ENCODE measurements at regions not wholly inside any gene's neighbourhood (a gene's known extent, or its start where the extent isn't known, plus 50 kb on each side); places are given as distances from the start of the nearest gene placed in this dataset.

- H3K4me3 ChIP-seq (ENCODE audit: low read depth, low read length) = no peak overlapping the region
- no peaks in the 10 kb centered on the region for H3K36me3 ChIP-seq (ENCODE audit: insufficient read depth, low read length)
- H3K27ac ChIP-seq (ENCODE audit: low read depth, low read length) = no peak overlapping the region
- no peaks in the 10 kb centered on the region for H3K4me1 ChIP-seq (ENCODE audit: control insufficient read depth, insufficient read depth, low read length, unreplicated experiment)
- H2AFZ ChIP-seq (ENCODE audit: low read length, unreplicated experiment) = no peak overlapping the region
- no peaks in the 10 kb centered on the region for H3K79me2 ChIP-seq (ENCODE audit: control insufficient read depth, insufficient read depth, low read length, unreplicated experiment)
- peaks cover 41% of the 10 kb centered on the region for H3K27me3 ChIP-seq (ENCODE audit: insufficient read depth, low read length)
These were observed 371.2 kb downstream of the INSIG2 start for GRCh38 chr2:118459426-118459825.

GRCh38 chr2:118457951-118458350 lies 369.7 kb downstream of the INSIG2 start:
- Histone ChIP-seq H3K27me3 (ENCODE audit: insufficient read depth, low read length) (peaks cover 38% of the 10 kb centered on the region), H3K36me3 (ENCODE audit: insufficient read depth, low read length) (no peaks in the 10 kb centered on the region), H2AFZ (ENCODE audit: low read length, unreplicated experiment) (no peak overlapping the region), H3K27ac (ENCODE audit: low read depth, low read length) (no peak overlapping the region), H3K4me1 (ENCODE audit: control insufficient read depth, insufficient read depth, low read length, unreplicated experiment) (no peaks in the 10 kb centered on the region), H3K79me2 (ENCODE audit: control insufficient read depth, insufficient read depth, low read length, unreplicated experiment) (no peaks in the 10 kb centered on the region), H3K4me3 (ENCODE audit: low read depth, low read length) (no peak overlapping the region)

DNA sequence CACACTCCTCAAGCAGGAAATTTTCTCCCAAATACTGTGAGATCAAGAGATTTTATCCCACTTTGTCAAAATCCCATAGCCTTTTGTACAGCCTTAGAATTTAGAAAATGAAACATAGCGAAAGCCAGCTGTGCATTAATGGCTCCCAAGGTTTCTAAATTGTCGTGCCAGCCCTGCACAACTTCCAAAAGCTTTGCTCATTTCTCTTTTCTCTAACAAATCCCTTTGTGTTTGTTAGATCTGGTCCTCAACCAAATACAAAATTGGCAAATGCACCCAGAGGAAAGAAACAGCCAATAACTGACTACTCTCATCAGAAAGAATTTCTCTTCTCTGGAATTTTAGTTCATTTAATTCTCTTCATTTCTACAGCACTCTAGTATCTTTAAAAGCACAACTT lies 361.1 kb downstream of the INSIG2 start:
- Histone ChIP-seq H3K36me3 (ENCODE audit: insufficient read depth, low read length) (no peaks in the 10 kb centered on the region), H3K27me3 (ENCODE audit: insufficient read depth, low read length) (no peaks in the 10 kb centered on the region), H3K4me3 (ENCODE audit: low read depth, low read length) (no peak overlapping the region), H3K79me2 (ENCODE audit: control insufficient read depth, insufficient read depth, low read length, unreplicated experiment) (no peaks in the 10 kb centered on the region), H3K4me1 (ENCODE audit: control insufficient read depth, insufficient read depth, low read length, unreplicated experiment) (no peaks in the 10 kb centered on the region), H2AFZ (ENCODE audit: low read length, unreplicated experiment) (no peak overlapping the region), H3K27ac (ENCODE audit: low read depth, low read length) (no peak overlapping the region)

DNA sequence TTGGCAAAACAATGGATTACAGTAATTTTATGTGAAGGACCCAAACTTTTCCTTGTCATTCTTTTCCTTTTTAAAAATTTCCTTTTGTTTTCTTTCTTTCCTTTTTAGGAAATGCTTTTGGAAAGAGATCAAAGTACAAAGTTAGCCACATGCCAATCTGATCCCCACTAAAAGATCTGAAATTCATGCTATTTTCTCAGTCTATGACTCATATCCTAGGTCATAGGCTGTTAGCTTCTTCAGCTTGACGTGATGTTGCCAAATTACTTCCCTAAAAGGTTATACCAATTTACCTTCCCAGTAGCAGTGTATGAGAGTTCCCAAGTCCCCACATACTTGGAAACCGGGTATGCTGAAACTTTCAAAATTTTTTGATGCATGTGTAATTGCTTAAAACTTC lies 355.3 kb downstream of the INSIG2 start:
- Histone ChIP-seq H3K4me1 (ENCODE audit: control insufficient read depth, insufficient read depth, low read length, unreplicated experiment) (peaks cover 15% of the 10 kb centered on the region), H2AFZ (ENCODE audit: low read length, unreplicated experiment) (no peak overlapping the region), H3K79me2 (ENCODE audit: control insufficient read depth, insufficient read depth, low read length, unreplicated experiment) (no peaks in the 10 kb centered on the region), H3K27ac (ENCODE audit: low read depth, low read length) (peak overlapping the region; percentile 47), H3K4me3 (ENCODE audit: low read depth, low read length) (no peak overlapping the region), H3K27me3 (ENCODE audit: insufficient read depth, low read length) (no peaks in the 10 kb centered on the region), H3K36me3 (ENCODE audit: insufficient read depth, low read length) (no peaks in the 10 kb centered on the region)

DNA sequence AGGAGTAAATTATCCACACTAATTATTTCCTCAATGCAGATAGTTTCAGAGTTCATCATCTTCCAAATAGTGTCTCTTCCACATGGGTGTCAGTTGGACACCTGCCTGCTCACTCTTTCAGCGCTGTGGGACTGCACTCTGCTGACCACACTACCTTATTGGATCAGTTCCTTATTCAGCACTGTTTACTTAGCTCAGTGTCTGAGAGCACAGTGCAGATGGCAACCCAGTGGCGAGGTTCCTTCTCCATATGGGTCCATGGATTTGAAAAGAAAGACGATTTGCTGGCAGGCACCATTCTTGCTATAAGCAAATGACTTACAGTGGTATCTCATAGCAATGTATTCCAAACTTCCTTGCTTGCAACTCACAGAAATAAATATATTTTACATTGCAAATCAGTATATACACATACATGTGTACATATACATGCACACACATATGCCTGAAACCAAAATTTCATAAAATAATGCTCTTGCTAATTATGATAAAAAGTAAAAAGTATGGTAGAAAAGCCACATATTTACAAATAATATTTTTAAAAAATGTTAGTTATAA lies 354.8 kb downstream of the INSIG2 start:
- Histone ChIP-seq H3K27me3 (ENCODE audit: insufficient read depth, low read length) (no peaks in the 10 kb centered on the region), H3K27ac (ENCODE audit: low read depth, low read length) (peak overlapping the region; percentile 38; the same call in 1 of the 2 replicates), H3K79me2 (ENCODE audit: control insufficient read depth, insufficient read depth, low read length, unreplicated experiment) (no peaks in the 10 kb centered on the region), H3K4me3 (ENCODE audit: low read depth, low read length) (no peak overlapping the region), H3K4me1 (ENCODE audit: control insufficient read depth, insufficient read depth, low read length, unreplicated experiment) (peaks cover 15% of the 10 kb centered on the region), H2AFZ (ENCODE audit: low read length, unreplicated experiment) (no peak overlapping the region), H3K36me3 (ENCODE audit: insufficient read depth, low read length) (no peaks in the 10 kb centered on the region)

- Histone ChIP-seq H3K79me2 (ENCODE audit: control insufficient read depth, insufficient read depth, low read length, unreplicated experiment) (no peaks in the 10 kb centered on the region), H2AFZ (ENCODE audit: low read length, unreplicated experiment) (no peak overlapping the region), H3K27ac (ENCODE audit: low read depth, low read length) (no peak overlapping the region), H3K4me1 (ENCODE audit: control insufficient read depth, insufficient read depth, low read length, unreplicated experiment) (peaks cover 15% of the 10 kb centered on the region), H3K27me3 (ENCODE audit: insufficient read depth, low read length) (no peaks in the 10 kb centered on the region), H3K36me3 (ENCODE audit: insufficient read depth, low read length) (no peaks in the 10 kb centered on the region), H3K4me3 (ENCODE audit: low read depth, low read length) (no peak overlapping the region)
These were observed 353.8 kb downstream of the INSIG2 start for GRCh38 chr2:118442046-118442445.

DNA sequence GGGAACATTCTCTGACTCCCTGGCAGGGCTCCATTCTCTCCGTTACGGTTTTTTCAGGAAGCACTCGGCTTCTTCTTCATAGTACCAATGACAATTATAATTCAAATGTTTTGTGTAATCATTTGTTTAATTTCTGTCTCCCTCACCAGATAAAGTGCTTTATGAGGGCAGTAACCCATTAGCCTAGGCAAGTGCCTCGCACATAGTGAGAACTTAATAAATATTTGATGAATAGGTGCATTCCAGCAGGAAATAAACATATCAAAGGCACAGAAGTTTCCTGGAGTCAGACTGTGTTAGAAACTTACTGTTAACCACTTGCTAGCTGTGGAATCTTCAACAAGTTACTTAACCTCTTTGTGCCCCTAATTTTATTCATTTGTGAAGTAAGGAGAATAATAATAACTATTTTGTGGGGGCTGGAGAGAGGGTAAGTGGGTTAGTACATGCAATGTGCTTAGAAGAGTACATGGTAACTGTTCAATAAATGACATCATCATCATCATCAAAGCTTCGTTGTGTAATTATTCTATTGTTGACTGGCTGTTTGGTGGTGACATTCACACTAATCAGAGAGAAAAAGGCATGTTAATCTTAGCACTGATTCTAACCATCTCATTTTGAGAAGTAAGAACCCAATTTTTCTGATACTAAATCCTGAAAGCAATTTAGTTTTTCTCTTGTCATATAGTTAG lies 352.3 kb downstream of the INSIG2 start:
- Histone ChIP-seq H3K4me3 (ENCODE audit: low read depth, low read length) (no peak overlapping the region), H3K27me3 (ENCODE audit: insufficient read depth, low read length) (no peaks in the 10 kb centered on the region), H3K27ac (ENCODE audit: low read depth, low read length) (no peak overlapping the region), H3K36me3 (ENCODE audit: insufficient read depth, low read length) (no peaks in the 10 kb centered on the region), H3K4me1 (ENCODE audit: control insufficient read depth, insufficient read depth, low read length, unreplicated experiment) (peaks cover 15% of the 10 kb centered on the region), H2AFZ (ENCODE audit: low read length, unreplicated experiment) (no peak overlapping the region), H3K79me2 (ENCODE audit: control insufficient read depth, insufficient read depth, low read length, unreplicated experiment) (no peaks in the 10 kb centered on the region)

DNA sequence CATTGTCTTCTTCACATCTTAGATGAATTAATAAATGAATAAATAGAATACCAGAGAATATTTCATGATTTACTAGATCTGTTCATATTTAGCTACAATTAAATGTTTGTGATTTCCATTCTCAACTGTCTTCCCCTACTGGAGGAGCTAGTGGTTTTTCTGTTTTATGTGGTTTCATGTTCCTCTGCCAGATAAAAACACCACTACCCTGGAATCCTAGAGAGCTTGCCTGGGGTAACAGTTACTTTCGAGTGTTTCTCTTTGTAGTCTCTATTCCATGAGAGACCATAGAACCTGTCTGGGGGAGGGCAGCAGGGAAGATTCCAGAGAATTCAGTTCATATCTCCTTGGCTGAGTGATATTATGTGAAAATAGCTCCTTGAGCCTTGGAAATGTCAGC lies 349.2 kb downstream of the INSIG2 start:
- no peaks in the 10 kb centered on the region for H3K36me3 ChIP-seq (ENCODE audit: insufficient read depth, low read length)
- no peak overlapping the region for H3K27ac ChIP-seq (ENCODE audit: low read depth, low read length)
- H3K4me1 ChIP-seq (ENCODE audit: control insufficient read depth, insufficient read depth, low read length, unreplicated experiment) = peaks cover 6% of the 10 kb centered on the region
- no peak overlapping the region for H3K4me3 ChIP-seq (ENCODE audit: low read depth, low read length)
- H3K79me2 ChIP-seq (ENCODE audit: control insufficient read depth, insufficient read depth, low read length, unreplicated experiment) = no peaks in the 10 kb centered on the region
- H3K27me3 ChIP-seq (ENCODE audit: insufficient read depth, low read length) = no peaks in the 10 kb centered on the region
- no peak overlapping the region for H2AFZ ChIP-seq (ENCODE audit: low read length, unreplicated experiment)

- no peaks in the 10 kb centered on the region for H3K27me3 ChIP-seq (ENCODE audit: insufficient read depth, low read length)
- H3K27ac ChIP-seq (ENCODE audit: low read depth, low read length) = no peak overlapping the region
- H3K4me1 ChIP-seq (ENCODE audit: control insufficient read depth, insufficient read depth, low read length, unreplicated experiment) = peaks cover 21% of the 10 kb centered on the region
- H3K36me3 ChIP-seq (ENCODE audit: insufficient read depth, low read length) = no peaks in the 10 kb centered on the region
- no peaks in the 10 kb centered on the region for H3K79me2 ChIP-seq (ENCODE audit: control insufficient read depth, insufficient read depth, low read length, unreplicated experiment)
- H2AFZ ChIP-seq (ENCODE audit: low read length, unreplicated experiment) = no peak overlapping the region
- no peak overlapping the region for H3K4me3 ChIP-seq (ENCODE audit: low read depth, low read length)
These were observed 343.7 kb downstream of the INSIG2 start for GRCh38 chr2:118431997-118432396.

GRCh38 chr2:118431586-118431985 lies 343.3 kb downstream of the INSIG2 start:
- Histone ChIP-seq H3K27ac (ENCODE audit: low read depth, low read length) (peak overlapping the region; percentile 87), H3K4me1 (ENCODE audit: control insufficient read depth, insufficient read depth, low read length, unreplicated experiment) (peaks cover 21% of the 10 kb centered on the region), H3K4me3 (ENCODE audit: low read depth, low read length) (no peak overlapping the region), H3K27me3 (ENCODE audit: insufficient read depth, low read length) (no peaks in the 10 kb centered on the region), H2AFZ (ENCODE audit: low read length, unreplicated experiment) (no peak overlapping the region), H3K36me3 (ENCODE audit: insufficient read depth, low read length) (no peaks in the 10 kb centered on the region), H3K79me2 (ENCODE audit: control insufficient read depth, insufficient read depth, low read length, unreplicated experiment) (no peaks in the 10 kb centered on the region)

DNA sequence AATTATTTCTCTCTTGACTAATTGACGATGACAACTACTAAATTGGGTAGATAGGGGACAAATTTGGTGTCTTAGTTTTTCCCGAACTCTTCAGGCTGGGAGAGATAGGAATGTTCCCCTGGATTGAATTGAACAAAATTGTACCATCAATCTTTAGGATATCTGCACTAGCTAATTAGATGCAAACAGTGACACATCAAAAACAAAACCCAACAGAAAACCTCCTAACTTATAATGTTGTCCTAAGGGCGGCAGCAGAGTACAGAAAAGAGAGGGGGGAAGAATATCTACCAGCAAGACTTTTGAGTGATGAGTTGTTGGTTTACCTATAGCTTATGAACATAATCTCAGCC lies 342.9 kb downstream of the INSIG2 start:
- no peaks in the 10 kb centered on the region for H3K79me2 ChIP-seq (ENCODE audit: control insufficient read depth, insufficient read depth, low read length, unreplicated experiment)
- H3K36me3 ChIP-seq (ENCODE audit: insufficient read depth, low read length) = no peaks in the 10 kb centered on the region
- peak overlapping the region; percentile 55 for H3K4me3 ChIP-seq (ENCODE audit: low read depth, low read length)
- H3K27ac ChIP-seq (ENCODE audit: low read depth, low read length) = peak overlapping the region; percentile 87
- H2AFZ ChIP-seq (ENCODE audit: low read length, unreplicated experiment) = peak overlapping the region; percentile 57
- H3K27me3 ChIP-seq (ENCODE audit: insufficient read depth, low read length) = no peaks in the 10 kb centered on the region
- H3K4me1 ChIP-seq (ENCODE audit: control insufficient read depth, insufficient read depth, low read length, unreplicated experiment) = peaks cover 21% of the 10 kb centered on the region

Measured in ACC112 (cell line).